ENCODE measurements at regions not wholly inside any gene's neighbourhood (a gene's known extent, or its start where the extent isn't known, plus 50 kb on each side); places are given as distances from the start of the nearest gene placed in this dataset.

GRCh38 chr6:92779746-92780145 lies 639.6 kb downstream of the EPHA7 start:
- H3K27ac ChIP-seq (ENCODE audit: low read depth, low read length) = no peak overlapping the region
- H2BK20ac ChIP-seq (ENCODE audit: low read length) = no peak overlapping the region
- no peaks in the 10 kb centered on the region for H3K79me2 ChIP-seq (ENCODE audit: control insufficient read depth in 1 of 2, insufficient read depth in 2 of 2, low read length in 2 of 2)
- no peak overlapping the region for H2BK5ac ChIP-seq (ENCODE audit: low read depth, low read length)
- no peaks in the 10 kb centered on the region for H3K4me1 ChIP-seq (replicated peaks in 1 of 4; ENCODE audit: control insufficient read depth in 3 of 4, insufficient read depth in 4 of 4, low read length in 3 of 4)
- no peak overlapping the region for H3K9ac ChIP-seq (replicated peaks in 1 of 4; ENCODE audit: extremely low read depth in 1 of 4, low read depth in 3 of 4, low read length in 3 of 4)
- H3K56ac ChIP-seq (replicated peaks; ENCODE audit: insufficient read length, low read depth, low read length) = no peak overlapping the region
- TF ChIP-seq JUND (IDR thresholded peaks at IDR 0.05; ENCODE audit: low read length) (no peak), SRF (IDR thresholded peaks at IDR 0.05; ENCODE audit: low read depth, low read length) (no peak), EGR1 (IDR thresholded peaks at IDR 0.05; ENCODE audit: borderline replicate concordance, low read depth, low read length) (no peak), BCL11A (IDR thresholded peaks at IDR 0.05; ENCODE audit: low read depth in 2 of 2, low read length in 2 of 2) (no peak), CBX5 (IDR thresholded peaks at IDR 0.05; ENCODE audit: low read depth, low read length) (no peak), CHD1 (IDR thresholded peaks at IDR 0.05; ENCODE audit: low read depth, low read length) (no peak), ATF3 (IDR thresholded peaks at IDR 0.05; ENCODE audit: insufficient read depth, low read depth, low read length) (no peak), NRF1 (IDR thresholded peaks at IDR 0.05; ENCODE audit: low read depth, low read length) (no peak), BACH1 (IDR thresholded peaks at IDR 0.05; ENCODE audit: low read length) (no peak), CTCF (IDR thresholded peaks at IDR 0.05; ENCODE audit: control extremely low read depth in 1 of 3, insufficient read depth in 1 of 3, low read depth in 1 of 3, low read length in 3 of 3) (no peak), BRCA1 (IDR thresholded peaks at IDR 0.05; ENCODE audit: low read depth, low read length) (no peak)
- H2BK12ac ChIP-seq (ENCODE audit: low read depth, low read length) = no peak overlapping the region
- no peaks in the 10 kb centered on the region for H3K23me2 ChIP-seq (ENCODE audit: low read depth, low read length)
- no peak overlapping the region for H2BK120ac ChIP-seq (replicated peaks; ENCODE audit: low read depth, low read length)
- H3K27me3 ChIP-seq (replicated peaks in 1 of 4; ENCODE audit: control insufficient read depth in 3 of 4, extremely low read depth in 1 of 4, insufficient read depth in 3 of 4, low read length in 3 of 4) = peaks cover 0 to 1% (median 0%) of the 10 kb centered on the region in 4 experiments; a peak in 1 of 7 replicates
- no peak overlapping the region for H4K91ac ChIP-seq (replicated peaks; ENCODE audit: insufficient read length, low read length)
- H3K4me2 ChIP-seq (ENCODE audit: insufficient read depth in 1 of 2, low read depth in 2 of 2, low read length in 2 of 2) = no peak overlapping the region
- no peaks in the 10 kb centered on the region for H4K20me1 ChIP-seq (replicated peaks in 1 of 2; ENCODE audit: control insufficient read depth in 1 of 2, insufficient read depth in 2 of 2, low read length in 2 of 2)
- no peak overlapping the region for H4K5ac ChIP-seq (ENCODE audit: insufficient read length, low read depth, low read length)
- H3K79me1 ChIP-seq (ENCODE audit: low read depth, low read length) = no peaks in the 10 kb centered on the region
- ChIA-PET POLR2A (ENCODE audit: partially characterized antibody) (no interaction called here), CTCF (ENCODE audit: partially characterized antibody) (interaction anchor here (0.9 kb wide), 1 partner anchor 32 kb away, joined by 4 read pairs; no protein-coding TSS in a partner anchor)
- WGBS, 2 experiments (ENCODE audit: extremely low coverage in 1 of 2, insufficient coverage in 1 of 2, insufficient read length in 1 of 2, insufficient replicate concordance in 2 of 2, low coverage in 1 of 2, low lambda C conversion rate in 2 of 2, missing lambda C conversion rate in 1 of 2) = 86% methylated on average over 1 of the region's 1 CpG; no CpG with 5 or more reads in 1 of the 2 experiments
- DNase-seq (ENCODE audit: low read depth in 1 of 2, low spot score in 2 of 2) = no peak
- no peak overlapping the region for H2AK5ac ChIP-seq (ENCODE audit: low read depth, low read length)
- no peaks in the 10 kb centered on the region for H3K36me3 ChIP-seq (ENCODE audit: control insufficient read depth in 2 of 4, insufficient read depth in 4 of 4, low read length in 3 of 4)
- H3K9me3 ChIP-seq (ENCODE audit: insufficient read depth in 2 of 2, low read depth in 1 of 2, low read length in 1 of 2) = no peaks in the 10 kb centered on the region
- no peak overlapping the region for H2AFZ ChIP-seq (ENCODE audit: low read length)
- no peak overlapping the region for H3K14ac ChIP-seq (ENCODE audit: insufficient read length)
- no peak overlapping the region for H3K18ac ChIP-seq (ENCODE audit: extremely low read depth, low read length)
- H2BK15ac ChIP-seq (ENCODE audit: low read length) = no peak overlapping the region
- no peak overlapping the region for H3K4me3 ChIP-seq (ENCODE audit: extremely low read depth in 1 of 4, insufficient read depth in 2 of 4, low read depth in 3 of 4, low read length in 4 of 4)
- H3K23ac ChIP-seq (ENCODE audit: insufficient read length) = no peak overlapping the region
- H4K8ac ChIP-seq (ENCODE audit: extremely low read depth, insufficient read depth, low read length) = no peak overlapping the region
- no peak for FAIRE-seq
- H3K4ac ChIP-seq (replicated peaks; ENCODE audit: insufficient read length, low read depth, low read length) = no peak overlapping the region

Data from H1 (cell line).